Keratinocyte (primary cell): ENCODE measurements at regions not wholly inside any gene's neighbourhood (a gene's known extent, or its start where the extent isn't known, plus 50 kb on each side); places are given as distances from the start of the nearest gene placed in this dataset.

Experiments used
- DNase-seq: peaks from one replicate; pipeline ENCODE4 v3.0.0-alpha.2; 2011; ENCODE audit warnings: low read depth, missing footprints, low spot score
- FAIRE-seq: peaks from 2 replicates; lab custom pipeline; 2011; peaks lifted over from hg19 to GRCh38; lab: Jason Lieb, UNC
- H2AFZ ChIP-seq: 2 replicates; pipeline ENCODE4 v1.6.0; 2012; ENCODE audit warnings: low read length, control low read depth, inconsistent platforms; ENCODE audit not compliant: control insufficient read depth
- H3K27ac ChIP-seq: 2 replicates; pipeline ENCODE4 v1.5.1; 2011; ENCODE audit warnings: low read length; ENCODE audit not compliant: control insufficient read depth, insufficient read depth
- H3K27me3 ChIP-seq: 3 replicates; pipeline ENCODE4 v1.6.0; 2011; ENCODE audit warnings: low read length; ENCODE audit not compliant: control insufficient read depth, insufficient read depth; ENCODE audit errors: extremely low read depth
- H3K36me3 ChIP-seq, 2 experiments: 2 replicates in 1 of 2; 3 replicates in 1 of 2; pipeline ENCODE4 v1.5.1; 2011; ENCODE audit warnings: low read length in 2 of 2, mild to moderate bottlenecking in 1 of 2; ENCODE audit not compliant: control insufficient read depth in 2 of 2, insufficient read depth in 2 of 2; ENCODE audit errors: extremely low read depth in 1 of 2
- H3K4me1 ChIP-seq: 3 replicates; pipeline ENCODE4 v1.5.1; 2011; ENCODE audit warnings: low read length; ENCODE audit not compliant: control insufficient read depth, insufficient read depth; ENCODE audit errors: extremely low read depth
- H3K4me2 ChIP-seq: 3 replicates; pipeline ENCODE4 v1.6.0; 2011; ENCODE audit warnings: low read depth, low read length; ENCODE audit not compliant: control insufficient read depth, insufficient read depth; ENCODE audit errors: extremely low read depth
- H3K4me3 ChIP-seq, 3 experiments: fragments of 200-600 bp in 1 of 3; sonication (generic) in 1 of 3; 2 replicates in 2 of 3; 3 replicates in 1 of 3; pipeline ENCODE4 v1.5.1; 2011 to 2016; ENCODE audit warnings: low read length in 3 of 3, mild to moderate bottlenecking in 3 of 3, control low read depth in 2 of 3, inconsistent platforms in 1 of 3, low read depth in 1 of 3, mixed read lengths in 1 of 3, mixed run types in 1 of 3, moderate library complexity in 1 of 3; ENCODE audit not compliant: control insufficient read depth in 2 of 3, insufficient read depth in 2 of 3; ENCODE audit errors: extremely low read depth in 1 of 3
- H3K79me2 ChIP-seq: 2 replicates; pipeline ENCODE4 v1.6.0; 2012; ENCODE audit warnings: low read length; ENCODE audit not compliant: control insufficient read depth, insufficient read depth
- H3K9ac ChIP-seq: 3 replicates; pipeline ENCODE4 v1.6.0; 2011; ENCODE audit warnings: low read length; ENCODE audit not compliant: control insufficient read depth, insufficient read depth; ENCODE audit errors: extremely low read depth
- H3K9me1 ChIP-seq: 3 replicates; pipeline ENCODE4 v1.6.0; 2011; ENCODE audit warnings: low read length; ENCODE audit not compliant: control insufficient read depth, insufficient read depth; ENCODE audit errors: extremely low read depth
- H3K9me3 ChIP-seq: 2 replicates; pipeline ENCODE4 v1.5.1; 2012; ENCODE audit warnings: low read depth, low read length; ENCODE audit not compliant: control insufficient read depth
- H4K20me1 ChIP-seq: 3 replicates; pipeline ENCODE4 v1.6.0; 2011; ENCODE audit warnings: low read length; ENCODE audit not compliant: control insufficient read depth, insufficient read depth; ENCODE audit errors: extremely low read depth
- EZH2 ChIP-seq: IDR thresholded peaks from one replicate; pipeline ENCODE4 v1.6.1; 2012; ENCODE audit warnings: inconsistent platforms, mild to moderate bottlenecking, low read length, moderate library complexity
- dilution Hi-C: fragments of 300-500 bp; cut with MboI; formaldehyde crosslinking; loops from one replicate; pipeline ENCODE4 v1.7.0; 2020; ENCODE audit warnings: low sequenced_read_pairs; ENCODE audit not compliant: extremely low pct_ligation_motif_present
- TF ChIP-seq, protein P1 (sequence below), 3 experiments: IDR thresholded peaks in 1 of 3; conservative IDR thresholded peaks in 1 of 3; optimal IDR thresholded peaks in 1 of 3; 2 replicates in 2 of 3; 3 replicates in 1 of 3; pipeline versions ENCODE3 to v1.5.1; 2011; ENCODE audit warnings: low read length in 3 of 3, mild to moderate bottlenecking in 3 of 3, moderate library complexity in 2 of 3, control low read depth in 1 of 3, inconsistent platforms in 1 of 3; ENCODE audit not compliant: insufficient read depth in 2 of 3; ENCODE audit errors: extremely low read depth in 1 of 3

DNA sequence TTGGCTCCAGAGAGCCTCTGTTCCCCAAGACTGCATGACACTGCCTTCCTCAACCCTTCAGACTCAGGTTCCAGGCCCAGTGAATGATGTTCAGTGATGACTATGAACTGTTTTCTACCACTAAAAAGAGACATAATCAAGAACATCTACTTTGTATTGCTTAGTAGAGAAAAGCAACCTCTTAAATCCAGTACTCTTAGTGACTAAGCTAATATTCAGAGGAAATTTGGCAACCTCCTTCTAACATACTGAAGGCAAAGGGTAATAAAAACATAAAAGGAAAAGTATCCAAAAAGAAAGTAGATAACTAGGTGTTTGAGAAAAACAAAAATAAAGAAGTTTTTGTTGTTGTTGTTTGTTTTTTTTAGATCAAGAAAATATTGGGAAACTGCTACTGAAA is 153.3 kb upstream of the RUNX1 start:
- Histone ChIP-seq H3K4me2 (no peak overlapping the region), H3K4me1 (peaks cover 35% of the 10 kb centered on the region), H3K36me3 (no peaks in the 10 kb centered on the region), H2AFZ (no peak overlapping the region), H3K27me3 (no peaks in the 10 kb centered on the region), H3K9me1 (no peaks in the 10 kb centered on the region), H3K27ac (peak overlapping the region; percentile 25), H3K4me3 (no peak overlapping the region), H3K9me3 (no peaks in the 10 kb centered on the region), H3K9ac (no peak overlapping the region), H3K79me2 (no peaks in the 10 kb centered on the region), H4K20me1 (no peaks in the 10 kb centered on the region)
- FAIRE-seq (no peak), DNase-seq (no peak)
- dilution Hi-C loops, result no loop called here
- TF ChIP-seq EZH2, result no peak
- TF ChIP-seq, protein P1, sequence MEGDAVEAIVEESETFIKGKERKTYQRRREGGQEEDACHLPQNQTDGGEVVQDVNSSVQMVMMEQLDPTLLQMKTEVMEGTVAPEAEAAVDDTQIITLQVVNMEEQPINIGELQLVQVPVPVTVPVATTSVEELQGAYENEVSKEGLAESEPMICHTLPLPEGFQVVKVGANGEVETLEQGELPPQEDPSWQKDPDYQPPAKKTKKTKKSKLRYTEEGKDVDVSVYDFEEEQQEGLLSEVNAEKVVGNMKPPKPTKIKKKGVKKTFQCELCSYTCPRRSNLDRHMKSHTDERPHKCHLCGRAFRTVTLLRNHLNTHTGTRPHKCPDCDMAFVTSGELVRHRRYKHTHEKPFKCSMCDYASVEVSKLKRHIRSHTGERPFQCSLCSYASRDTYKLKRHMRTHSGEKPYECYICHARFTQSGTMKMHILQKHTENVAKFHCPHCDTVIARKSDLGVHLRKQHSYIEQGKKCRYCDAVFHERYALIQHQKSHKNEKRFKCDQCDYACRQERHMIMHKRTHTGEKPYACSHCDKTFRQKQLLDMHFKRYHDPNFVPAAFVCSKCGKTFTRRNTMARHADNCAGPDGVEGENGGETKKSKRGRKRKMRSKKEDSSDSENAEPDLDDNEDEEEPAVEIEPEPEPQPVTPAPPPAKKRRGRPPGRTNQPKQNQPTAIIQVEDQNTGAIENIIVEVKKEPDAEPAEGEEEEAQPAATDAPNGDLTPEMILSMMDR (optimal IDR thresholded peaks at IDR 0.05 in 1 of 3, IDR thresholded peaks at IDR 0.05 in 1 of 3, conservative IDR thresholded peaks at IDR 0.05 in 1 of 3; ENCODE audit: extremely low read depth in 1 of 3, insufficient read depth in 2 of 3, low read length in 3 of 3), result no peak

GRCh38 chr21:35201799-35202198 is 152.7 kb upstream of the RUNX1 start:
- FAIRE-seq, result no peak

More at GRCh38 chr21:35201799-35202198, 152.7 kb upstream of the RUNX1 start:
- Histone ChIP-seq H3K9ac (no peak overlapping the region), H3K79me2 (no peaks in the 10 kb centered on the region), H3K4me2 (no peak overlapping the region), H3K4me3 (no peak overlapping the region), H3K9me3 (peaks cover 1% of the 10 kb centered on the region), H4K20me1 (no peaks in the 10 kb centered on the region), H3K27ac (no peak overlapping the region), H3K4me1 (peaks cover 40% of the 10 kb centered on the region), H3K36me3 (no peaks in the 10 kb centered on the region), H2AFZ (no peak overlapping the region), H3K9me1 (no peaks in the 10 kb centered on the region), H3K27me3 (no peaks in the 10 kb centered on the region)
- TF ChIP-seq EZH2, result no peak
- TF ChIP-seq, protein P1 (optimal IDR thresholded peaks at IDR 0.05 in 1 of 3, IDR thresholded peaks at IDR 0.05 in 1 of 3, conservative IDR thresholded peaks at IDR 0.05 in 1 of 3; ENCODE audit: extremely low read depth in 1 of 3, insufficient read depth in 2 of 3, low read length in 3 of 3), result no peak
- DNase-seq, result no peak
- dilution Hi-C loops, result no loop called here
